ENCODE measurements at regions not wholly inside any gene's neighbourhood (a gene's known extent, or its start where the extent isn't known, plus 50 kb on each side); places are given as distances from the start of the nearest gene placed in this dataset.
"Not testable (repeated sequence)": the region's sequence is repeated elsewhere in the genome, so short reads cannot be mapped to it uniquely, and the experiment has no call there.

- DNase-seq, result no peak
Observed at GRCh38 chr17:73899839-73900238, 255.6 kb upstream of the SDK2 start.

- DNase-seq, result no peak
Observed at GRCh38 chr17:73900516-73900915, 256.3 kb upstream of the SDK2 start.

GRCh38 chr17:73901249-73901648 is 257.0 kb upstream of the SDK2 start:
- DNase-seq, result no peak

GRCh38 chr17:73901661-73902415 is 257.6 kb upstream of the SDK2 start:
- DNase-seq, result no peak

- no peak for DNase-seq
Observed at GRCh38 chr17:73902416-73903181, 258.4 kb upstream of the SDK2 start.

GRCh38 chr17:73906896-73907870 is 262.9 kb upstream of the SDK2 start:
- DNase-seq, result no peak

- DNase-seq, result no peak
Observed at GRCh38 chr17:73909186-73909585, 264.9 kb upstream of the SDK2 start.

GRCh38 chr17:73910206-73910605 is 266.0 kb upstream of the SDK2 start:
- DNase-seq, result no peak

- DNase-seq, result no peak
Observed at GRCh38 chr17:73910821-73911515, 266.7 kb upstream of the SDK2 start.

GRCh38 chr17:73911726-73912372 is 267.6 kb upstream of the SDK2 start:
- DNase-seq, result no peak

- DNase-seq, result no peak
Observed at GRCh38 chr17:73912373-73912746, 268.1 kb upstream of the SDK2 start.

GRCh38 chr17:73914536-73915274 is 270.5 kb upstream of the SDK2 start:
- DNase-seq, result no peak

GRCh38 chr17:73919033-73919432 is 274.8 kb upstream of the SDK2 start:
- not testable (repeated sequence) for DNase-seq

- no peak for DNase-seq
Observed at GRCh38 chr17:73921306-73921705, 277.1 kb upstream of the SDK2 start.

- DNase-seq, result no peak
Observed at GRCh38 chr17:73924114-73924908, 279.2 kb upstream of the RPL38 start.

GRCh38 chr17:73924909-73925186 is 278.6 kb upstream of the RPL38 start:
- no peak for DNase-seq

GRCh38 chr17:73929860-73930430 is 273.5 kb upstream of the RPL38 start:
- no peak for DNase-seq

- no peak for DNase-seq
Observed at GRCh38 chr17:73932216-73932749, 271.2 kb upstream of the RPL38 start.

GRCh38 chr17:73933164-73933766 is 270.2 kb upstream of the RPL38 start:
- no peak for DNase-seq

GRCh38 chr17:73933871-73934270 is 269.6 kb upstream of the RPL38 start:
- no peak for DNase-seq

All from activated CD4-positive, alpha-beta T cell treated with anti-CD3 and anti-CD28 coated beads for 1 hour (primary cell).